PC-3 (cell line): ENCODE measurements at regions not wholly inside any gene's neighbourhood (a gene's known extent, or its start where the extent isn't known, plus 50 kb on each side); places are given as distances from the start of the nearest gene placed in this dataset.

Experiments used
- ATAC-seq: fragments of 200-7000 bp; cut with Tn5 transposase; 2 replicates; pipeline ENCODE4 v1.9.1; 2020; ENCODE audit warnings: mild to moderate bottlenecking, moderate library complexity
- BruUV-seq: library from RNA; stranded (reverse); fragments of 400-500 nt; replicated peaks from 2 replicates; lab custom pipeline; 2021; lab: Mats Ljungman, UMichigan
- CTCF ChIA-PET: fragments of 300-600 bp; sonication (Branson Sonifier 250); formaldehyde crosslinking; loops from one replicate; lab custom pipeline; 2022; ENCODE audit warnings: antibody characterized with exemption; lab: Charles Lee
- POLR2A ChIA-PET: fragments of 300-600 bp; sonication (Branson Sonifier 250); formaldehyde crosslinking; loops from one replicate; lab custom pipeline; 2022; ENCODE audit warnings: antibody characterized with exemption; ENCODE audit not compliant: unreplicated experiment; lab: Charles Lee
- DNase-seq: peaks from one replicate; pipeline ENCODE4 v3.0.0-alpha.2; 2015
- H2AFZ ChIP-seq: fragments of 300-600 bp; sonication (generic); 2 replicates; pipeline ENCODE4 v1.6.0; 2016; ENCODE audit warnings: antibody characterized with exemption, low read length
- H3F3A ChIP-seq: fragments of 300-600 bp; sonication (generic); one replicate; pipeline ENCODE4 v1.6.0; 2017; ENCODE audit warnings: antibody characterized with exemption, low read length, control low read depth, mild to moderate bottlenecking; ENCODE audit not compliant: unreplicated experiment
- H3K27ac ChIP-seq: fragments of 300-600 bp; sonication (generic); 2 replicates; pipeline ENCODE4 v1.5.1; 2016; ENCODE audit warnings: mild to moderate bottlenecking, low read length
- H3K27me3 ChIP-seq: fragments of 300-600 bp; sonication (generic); 2 replicates; pipeline ENCODE4 v1.6.1; 2016; ENCODE audit warnings: low read length, mixed read lengths
- H3K36me3 ChIP-seq: fragments of 300-600 bp; sonication (generic); 2 replicates; pipeline ENCODE4 v1.6.1; 2016; ENCODE audit warnings: low read depth, mixed run types, low read length, mixed read lengths
- H3K4me1 ChIP-seq: fragments of 300-600 bp; sonication (generic); 2 replicates; pipeline ENCODE4 v1.5.1; 2016; ENCODE audit warnings: low read length; ENCODE audit not compliant: insufficient read depth
- H3K4me2 ChIP-seq: fragments of 300-600 bp; sonication (generic); 2 replicates; pipeline ENCODE4 v1.6.0; 2016; ENCODE audit warnings: low read length
- H3K4me3 ChIP-seq: fragments of 300-600 bp; sonication (generic); 2 replicates; pipeline ENCODE4 v1.5.1; 2016; ENCODE audit warnings: mild to moderate bottlenecking, low read length, mixed read lengths
- H3K79me2 ChIP-seq: fragments of 300-600 bp; sonication (generic); 2 replicates; pipeline ENCODE4 v1.6.1; 2017; ENCODE audit warnings: low read length, mixed read lengths
- H3K9ac ChIP-seq: fragments of 300-600 bp; sonication (generic); 2 replicates; pipeline ENCODE4 v1.6.0; 2016; ENCODE audit warnings: mild to moderate bottlenecking, low read length
- H3K9me2 ChIP-seq: fragments of 300-600 bp; sonication (generic); replicated peaks from 2 replicates; pipeline ENCODE4 v1.6.1; 2016; ENCODE audit warnings: mixed run types, low read length, mixed read lengths
- H3K9me3 ChIP-seq: fragments of 300-600 bp; sonication (generic); 2 replicates; pipeline ENCODE4 v1.6.1; 2016; ENCODE audit warnings: low read length, mixed read lengths
- H4K20me1 ChIP-seq: fragments of 300-600 bp; sonication (generic); 2 replicates; pipeline ENCODE4 v1.6.1; 2016; ENCODE audit warnings: low read length, mixed read lengths
- CTCF ChIP-seq: fragments of 300-600 bp; sonication (generic); conservative IDR thresholded peaks from 2 replicates; pipeline ENCODE4 v1.5.1; 2017; ENCODE audit warnings: antibody characterized with exemption, low read depth, mild to moderate bottlenecking, low read length
- EZH2 ChIP-seq: fragments of 300-600 bp; sonication (generic); IDR thresholded peaks from one replicate; pipeline ENCODE4 v1.6.1; 2017; ENCODE audit warnings: antibody characterized with exemption, mild to moderate bottlenecking, low read length; ENCODE audit not compliant: unreplicated experiment
- EZH2phosphoT487 ChIP-seq: fragments of 300-600 bp; sonication (generic); IDR thresholded peaks from 2 replicates; pipeline ENCODE4 v1.6.1; 2018; ENCODE audit warnings: mild to moderate bottlenecking, antibody characterized with exemption, low read length, borderline replicate concordance
- intact Hi-C: fragments of 100-400 bp; cut with micrococcal nuclease; formaldehyde crosslinking; loops from 2 replicates; pipeline ENCODE4 v1.9.0; 2023

GRCh38 chr3:163273694-163274093 lies 1777.1 kb downstream of the OTOL1 start:
- H3K9me2 ChIP-seq, result no peaks in the 10 kb centered on the region
- no peak overlapping the region for H2AFZ ChIP-seq
- no peaks in the 10 kb centered on the region for H4K20me1 ChIP-seq
- TF ChIP-seq EZH2 (no peak), CTCF (no peak), EZH2phosphoT487 (no peak)
- H3K27ac ChIP-seq, result no peak overlapping the region
- no TSS peak for BruUV-seq
- no peak for ATAC-seq
- ChIA-PET POLR2A (no interaction called here), CTCF (no interaction called here)
- intact Hi-C loops, result no loop called here
- H3K9me3 ChIP-seq, result no peaks in the 10 kb centered on the region
- no peaks in the 10 kb centered on the region for H3K36me3 ChIP-seq
- DNase-seq, result no peak
- no peak overlapping the region for H3K4me2 ChIP-seq
- H3K4me1 ChIP-seq, result no peaks in the 10 kb centered on the region
- no peaks in the 10 kb centered on the region for H3F3A ChIP-seq
- H3K9ac ChIP-seq, result no peak overlapping the region
- 0 out of 2 replicates have a peak, but pooled peaks cover 4% of the 10 kb centered on the region for H3K27me3 ChIP-seq
- no peaks in the 10 kb centered on the region for H3K79me2 ChIP-seq
- H3K4me3 ChIP-seq, result no peak overlapping the region

- H3K36me3 ChIP-seq, result no peaks in the 10 kb centered on the region
- no peak overlapping the region for H3K27ac ChIP-seq
- TF ChIP-seq EZH2phosphoT487, result no peak
- TF ChIP-seq CTCF, result no peak
- TF ChIP-seq EZH2, result no peak
- intact Hi-C loops, result no loop called here
- H3K79me2 ChIP-seq, result no peaks in the 10 kb centered on the region
- H3K4me1 ChIP-seq, result no peaks in the 10 kb centered on the region
- DNase-seq, result no peak
- 0 out of 2 replicates have a peak, but pooled peaks cover 4% of the 10 kb centered on the region for H3K27me3 ChIP-seq
- H2AFZ ChIP-seq, result no peak overlapping the region
- no peak overlapping the region for H3K4me3 ChIP-seq
- ChIA-PET CTCF (no interaction called here), POLR2A (no interaction called here)
- no peaks in the 10 kb centered on the region for H3F3A ChIP-seq
- H3K9me2 ChIP-seq, result no peaks in the 10 kb centered on the region
- H3K9ac ChIP-seq, result no peak overlapping the region
- no TSS peak for BruUV-seq
- no peaks in the 10 kb centered on the region for H4K20me1 ChIP-seq
- H3K9me3 ChIP-seq, result no peaks in the 10 kb centered on the region
- H3K4me2 ChIP-seq, result no peak overlapping the region
- ATAC-seq, result no peak
Observed at GRCh38 chr3:163266731-163267130, 1770.1 kb downstream of the OTOL1 start.

DNA sequence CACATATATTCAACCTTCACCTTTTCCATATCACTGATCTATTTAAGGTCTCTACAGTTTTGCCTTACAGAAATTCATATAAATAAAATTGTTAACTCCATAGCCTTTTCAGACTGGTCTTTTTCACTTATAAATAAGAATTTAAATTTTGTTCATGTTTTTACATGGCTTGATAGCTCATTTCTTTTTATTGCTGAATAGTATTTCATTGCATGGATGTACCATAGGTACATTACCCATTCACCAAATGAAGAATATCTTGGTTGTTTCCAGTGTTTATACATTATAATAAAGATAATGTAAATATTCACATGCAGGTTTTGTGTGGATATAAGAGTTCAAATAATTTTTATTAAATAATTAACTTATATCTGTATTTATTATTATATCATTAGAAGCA lies 1765.0 kb downstream of the OTOL1 start:
- no peaks in the 10 kb centered on the region for H3K36me3 ChIP-seq
- BruUV-seq, result no TSS peak
- CTCF ChIA-PET, result no interaction called here

More for the DNA sequence above, 1765.0 kb downstream of the OTOL1 start:
- Histone ChIP-seq H3K9me2 (no peaks in the 10 kb centered on the region), H2AFZ (no peak overlapping the region), H3K4me3 (no peak overlapping the region), H3K27me3 (no peaks in the 10 kb centered on the region), H3K79me2 (no peaks in the 10 kb centered on the region), H3K4me2 (no peak overlapping the region), H4K20me1 (no peaks in the 10 kb centered on the region), H3K9ac (no peak overlapping the region), H3K27ac (no peak overlapping the region), H3K4me1 (no peaks in the 10 kb centered on the region), H3F3A (no peaks in the 10 kb centered on the region), H3K9me3 (no peaks in the 10 kb centered on the region)
- intact Hi-C loops, result no loop called here
- TF ChIP-seq EZH2phosphoT487 (no peak), CTCF (no peak), EZH2 (no peak)
- ATAC-seq (no peak), DNase-seq (no peak)
- POLR2A ChIA-PET, result no interaction called here
